Uterus (tissue), 2 donors: ENCODE measurements at regions not wholly inside any gene's neighbourhood (a gene's known extent, or its start where the extent isn't known, plus 50 kb on each side); places are given as distances from the start of the nearest gene placed in this dataset.

ENCODE experiments used
- CTCF ChIP-seq, 4 experiments: fragments of 200-600 bp in 2 of 4; fragments of 450-650 bp in 2 of 4; sonication (generic) in 2 of 4; IDR thresholded peaks; one replicate each; pipeline ENCODE4 v1.5.1; 2016 to 2019; ENCODE audit warnings: antibody characterized with exemption in 4 of 4, mild to moderate bottlenecking in 2 of 4, moderate library complexity in 1 of 4
- POLR2A ChIP-seq, 2 donors: fragments of 450-650 bp; IDR thresholded peaks; one replicate each; pipeline ENCODE4 v1.6.1; 2016; ENCODE audit warnings: antibody characterized with exemption in 2 of 2, mild to moderate bottlenecking in 1 of 2, moderate library complexity in 1 of 2

GRCh38 chr6:137573739-137574138 is 79.5 kb upstream of the OLIG3 start:
- no peak for TF ChIP-seq CTCF (IDR thresholded peaks at IDR 0.05)
- TF ChIP-seq POLR2A (IDR thresholded peaks at IDR 0.05): no peak
